B cell (primary cell): ENCODE measurements at regions not wholly inside any gene's neighbourhood (a gene's known extent, or its start where the extent isn't known, plus 50 kb on each side); places are given as distances from the start of the nearest gene placed in this dataset.

ENCODE experiments used
- ATAC-seq: fragments of 200-7000 bp; cut with Tn5 transposase; one replicate; pipeline ENCODE4 v1.10.0; 2021; ENCODE audit warnings: low read depth, mild to moderate bottlenecking, moderate number of reproducible peaks, moderate library complexity
- CTCF ChIA-PET: fragments of 350-600 bp; sonication (Branson Sonifier 250); formaldehyde crosslinking; loops from one replicate; lab custom pipeline; 2021; ENCODE audit warnings: antibody characterized with exemption, inconsistent platforms; lab: Charles Lee
- POLR2A ChIA-PET: fragments of 350-600 bp; sonication (Branson Sonifier 250); formaldehyde crosslinking; loops from one replicate; lab custom pipeline; 2021; ENCODE audit warnings: antibody characterized with exemption; lab: Charles Lee
- DNase-seq: peaks from one replicate; pipeline ENCODE4 v3.0.0; 2013
- H2AFZ ChIP-seq: 2 replicates; pipeline ENCODE4 v1.6.1; 2012; ENCODE audit warnings: mild to moderate bottlenecking, low read depth, low read length; ENCODE audit not compliant: insufficient read depth, poor library complexity, severe bottlenecking
- H3K27ac ChIP-seq, 2 donors: 1 replicate in 1 of 2; 2 replicates in 1 of 2; pipeline ENCODE4 v1.5.1; 2012 to 2013; ENCODE audit warnings: low read length in 2 of 2, mild to moderate bottlenecking in 2 of 2, moderate library complexity in 1 of 2
- H3K27me3 ChIP-seq, 4 experiments: fragments of 200-600 bp in 1 of 4; sonication (generic) in 1 of 4; replicated peaks in 1 of 4; 1 replicate in 2 of 4; 2 replicates in 2 of 4; pipeline versions ENCODE4 v1.6.1 to v1.7.0; 2013 to 2016; ENCODE audit warnings: low read length in 3 of 4, mild to moderate bottlenecking in 2 of 4, mixed read lengths in 1 of 4, moderate library complexity in 1 of 4; ENCODE audit not compliant: insufficient read depth in 4 of 4, control insufficient read depth in 3 of 4; ENCODE audit errors: control extremely low read depth in 1 of 4
- H3K36me3 ChIP-seq, 2 experiments: replicated peaks in 1 of 2; 1 replicate in 1 of 2; 2 replicates in 1 of 2; pipeline versions ENCODE4 v1.6.1 to v1.7.1; 2013; ENCODE audit warnings: low read length in 1 of 2; ENCODE audit not compliant: insufficient read depth in 2 of 2, control insufficient read depth in 1 of 2; ENCODE audit errors: control extremely low read depth in 1 of 2, extremely low read depth in 1 of 2
- H3K4me1 ChIP-seq, 2 donors: fragments of 200-600 bp in 1 of 2; sonication (generic) in 1 of 2; 1 replicate in 1 of 2; 2 replicates in 1 of 2; pipeline versions ENCODE4 v1.5.1 to v1.6.1; 2013 to 2017; ENCODE audit warnings: low read length in 2 of 2; ENCODE audit not compliant: control insufficient read depth in 2 of 2, insufficient read depth in 2 of 2
- H3K4me2 ChIP-seq: replicated peaks from 2 replicates; pipeline ENCODE3; 2012; ENCODE audit warnings: mild to moderate bottlenecking, low read depth, low read length; ENCODE audit not compliant: poor library complexity, severe bottlenecking
- H3K4me3 ChIP-seq, 5 experiments: fragments of 200-600 bp in 1 of 5; sonication (generic) in 1 of 5; 1 replicate in 3 of 5; 2 replicates in 2 of 5; pipeline versions ENCODE4 v1.5.1 to v1.7.0; 2011 to 2016; ENCODE audit warnings: low read length in 4 of 5, mild to moderate bottlenecking in 4 of 5, low read depth in 2 of 5, control low read depth in 1 of 5, moderate library complexity in 1 of 5; ENCODE audit not compliant: insufficient read depth in 1 of 5; ENCODE audit errors: control extremely low read depth in 1 of 5, extremely low read depth in 1 of 5
- H3K79me2 ChIP-seq: fragments of 200-600 bp; sonication (generic); one replicate; pipeline ENCODE4 v1.6.0; 2016; ENCODE audit warnings: low read length; ENCODE audit not compliant: control insufficient read depth, insufficient read depth
- H3K9ac ChIP-seq: fragments of 200-600 bp; sonication (generic); 2 replicates; pipeline ENCODE4 v1.6.1; 2017; ENCODE audit warnings: mild to moderate bottlenecking, low read length, moderate library complexity
- H3K9me3 ChIP-seq, 3 donors: one replicate each; pipeline versions ENCODE4 v1.6.1 to v1.7.1; 2013; ENCODE audit warnings: low read length in 2 of 3; ENCODE audit not compliant: control insufficient read depth in 2 of 3, insufficient read depth in 1 of 3; ENCODE audit errors: control extremely low read depth in 1 of 3
- H4K20me1 ChIP-seq: 2 replicates; pipeline ENCODE4 v1.6.0; 2012; ENCODE audit warnings: mild to moderate bottlenecking, low read length; ENCODE audit not compliant: insufficient read depth, control insufficient read depth, poor library complexity, severe bottlenecking
- H3K27ac Mint-ChIP-seq: one replicate; pipeline ENCODE4 v1.8.0; 2021; ENCODE audit warnings: mixed read lengths
- H3K27me3 Mint-ChIP-seq: one replicate; pipeline ENCODE4 v1.8.0; 2021; ENCODE audit warnings: mixed read lengths
- H3K4me1 Mint-ChIP-seq: one replicate; pipeline ENCODE4 v1.8.0; 2021; ENCODE audit warnings: mixed read lengths
- H3K4me3 Mint-ChIP-seq: one replicate; pipeline ENCODE4 v1.8.0; 2021; ENCODE audit warnings: mixed read lengths
- H3K9me3 Mint-ChIP-seq: one replicate; pipeline ENCODE4 v1.8.0; 2022; ENCODE audit warnings: mixed read lengths; ENCODE audit not compliant: insufficient read depth
- CTCF ChIP-seq: fragments of 200-600 bp; IDR thresholded peaks from one replicate; pipeline ENCODE4 v1.8.0; 2022; ENCODE audit warnings: antibody characterized with exemption, mild to moderate bottlenecking
- EZH2 ChIP-seq: IDR thresholded peaks from 2 replicates; pipeline ENCODE4 v1.6.1; 2012; ENCODE audit warnings: borderline replicate concordance, low read depth, mild to moderate bottlenecking, moderate library complexity, low read length; ENCODE audit not compliant: insufficient read depth, poor library complexity, severe bottlenecking
- WGBS: methylation state at CpG from one replicate; pipeline ENCODE4 v1.1.5; 2013; ENCODE audit warnings: missing lambda C conversion rate; ENCODE audit not compliant: insufficient coverage; 5-methylcytosine and 5-hydroxymethylcytosine counted together
- intact Hi-C: fragments of 100-400 bp; cut with micrococcal nuclease; formaldehyde crosslinking; loops from one replicate; pipeline ENCODE4 v1.10.0; 2022

DNA sequence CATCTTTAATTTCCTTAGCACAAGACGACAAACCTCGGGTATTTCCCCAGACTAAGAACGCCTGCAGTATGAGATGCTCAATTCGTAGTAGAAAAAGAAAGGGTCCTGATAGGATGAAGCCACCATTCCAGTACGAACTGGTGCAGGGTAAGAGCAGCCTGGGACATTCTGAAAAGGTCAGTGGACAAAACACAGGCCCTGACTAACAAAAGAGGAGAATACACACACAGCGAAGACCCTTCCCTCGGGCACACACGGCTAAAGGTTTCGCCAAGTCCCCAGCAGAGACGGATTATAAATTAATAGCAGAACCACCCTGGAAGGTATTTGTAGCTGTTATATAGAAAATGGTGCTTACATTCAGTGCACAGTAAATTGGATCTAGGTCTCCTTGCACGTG lies 137.6 kb downstream of the SKIDA1 start:
- no peak overlapping the region for H2AFZ ChIP-seq
- H3K4me2 ChIP-seq, result no peak overlapping the region
- Mint-ChIP-seq H3K27ac (no peak overlapping the region), H3K27me3 (peaks cover 11% of the 10 kb centered on the region), H3K4me3 (no peak overlapping the region), H3K9me3 (no peaks in the 10 kb centered on the region), H3K4me1 (no peaks in the 10 kb centered on the region)
- H3K9me3 ChIP-seq, result peaks cover 0 to 3% (median 0%) of the 10 kb centered on the region in 3 donors
- H3K27me3 ChIP-seq, result no peaks in the 10 kb centered on the region
- WGBS, result 86% methylated on average over 6 of the region's 11 CpGs
- no peak overlapping the region for H3K27ac ChIP-seq
- H3K79me2 ChIP-seq, result no peaks in the 10 kb centered on the region
- no peak for DNase-seq
- ChIA-PET CTCF (no interaction called here), POLR2A (no interaction called here)
- no peak overlapping the region for H3K4me3 ChIP-seq
- H3K4me1 ChIP-seq, result no peaks in the 10 kb centered on the region
- no peak overlapping the region for H3K9ac ChIP-seq
- no peaks in the 10 kb centered on the region for H3K36me3 ChIP-seq
- no peak for TF ChIP-seq EZH2
- no peak for ATAC-seq
- intact Hi-C loops, result no loop called here
- no peaks in the 10 kb centered on the region for H4K20me1 ChIP-seq

GRCh38 chr10:21385996-21386585 lies 139.4 kb downstream of the SKIDA1 start:
- Histone ChIP-seq H3K79me2 (no peaks in the 10 kb centered on the region), H3K27ac (no peak overlapping the region), H3K27me3 (no peaks in the 10 kb centered on the region), H3K9me3 (peaks cover 0 to 3% (median 0%) of the 10 kb centered on the region in 3 donors), H3K4me3 (no peak overlapping the region), H4K20me1 (no peaks in the 10 kb centered on the region), H3K36me3 (no peaks in the 10 kb centered on the region), H3K9ac (no peak overlapping the region), H3K4me2 (no peak overlapping the region), H2AFZ (no peak overlapping the region), H3K4me1 (no peaks in the 10 kb centered on the region)
- DNase-seq (no peak), ATAC-seq (no peak)
- TF ChIP-seq EZH2 (no peak), CTCF (no peak)
- Mint-ChIP-seq H3K4me3 (no peak overlapping the region), H3K4me1 (no peaks in the 10 kb centered on the region), H3K9me3 (no peaks in the 10 kb centered on the region), H3K27ac (no peak overlapping the region), H3K27me3 (peaks cover 8% of the 10 kb centered on the region)
- intact Hi-C loops, result no loop called here
- WGBS, result 94% methylated on average over 2 of the region's 5 CpGs
- CTCF ChIA-PET, result interaction anchor here (0.6 kb wide), 1 partner anchor 520 kb away, joined by 3 read pairs; no protein-coding TSS in a partner anchor
- POLR2A ChIA-PET, result no interaction called here
